ENCODE measurements at regions not wholly inside any gene's neighbourhood (a gene's known extent, or its start where the extent isn't known, plus 50 kb on each side); places are given as distances from the start of the nearest gene placed in this dataset.

DNA sequence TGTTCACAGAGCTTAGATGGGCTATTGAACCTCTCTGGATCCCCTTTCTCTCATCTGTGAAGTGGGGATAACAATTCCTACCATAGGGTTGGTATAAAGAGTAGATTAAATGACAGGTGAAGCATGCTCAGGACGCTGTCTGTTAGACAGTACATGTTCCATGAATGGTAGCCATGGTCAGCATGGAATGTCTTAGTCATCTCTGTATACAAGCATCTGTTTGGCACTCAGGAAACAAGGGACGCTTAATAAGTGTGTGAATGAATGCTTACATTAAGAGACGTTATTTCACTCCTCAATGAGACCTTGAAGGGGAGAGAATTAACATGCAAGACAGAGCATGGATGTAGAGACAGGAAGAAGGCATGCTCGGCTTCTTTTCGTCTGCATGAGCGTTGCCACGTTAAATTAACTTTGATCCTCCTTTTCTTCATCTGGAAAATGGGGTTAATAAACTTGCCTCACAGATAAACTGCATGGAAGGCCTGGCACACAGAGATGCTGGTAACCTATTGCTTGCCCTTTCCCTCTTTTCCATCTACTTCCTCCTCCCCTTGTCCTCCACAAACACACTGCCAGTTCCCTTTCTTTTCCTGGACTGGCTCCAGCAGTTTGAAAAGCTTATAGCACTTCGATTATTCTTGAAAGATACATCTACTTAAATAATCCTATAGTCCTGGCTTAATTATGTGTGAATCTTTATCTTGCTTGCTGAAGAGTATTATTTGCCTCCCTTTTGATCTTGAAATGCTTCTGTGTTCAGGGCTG, 267.2 kb upstream of the MTNR1B start:
- Histone ChIP-seq H3K9me3 (no peaks in the 10 kb centered on the region), H3K36me3 (no peaks in the 10 kb centered on the region), H3K4me3 (no peak overlapping the region), H3K27me3 (no peaks in the 10 kb centered on the region), H3K27ac (no peak overlapping the region), H3K4me1 (peaks cover 0 to under 1% (median 0%) of the 10 kb centered on the region in 3 donors)
- intact Hi-C loops (cut with DNase I): no loop called here
- DNase-seq: no peak
- no peak for TF ChIP-seq POLR2A (IDR thresholded peaks at IDR 0.05)
- TF ChIP-seq, protein P1, sequence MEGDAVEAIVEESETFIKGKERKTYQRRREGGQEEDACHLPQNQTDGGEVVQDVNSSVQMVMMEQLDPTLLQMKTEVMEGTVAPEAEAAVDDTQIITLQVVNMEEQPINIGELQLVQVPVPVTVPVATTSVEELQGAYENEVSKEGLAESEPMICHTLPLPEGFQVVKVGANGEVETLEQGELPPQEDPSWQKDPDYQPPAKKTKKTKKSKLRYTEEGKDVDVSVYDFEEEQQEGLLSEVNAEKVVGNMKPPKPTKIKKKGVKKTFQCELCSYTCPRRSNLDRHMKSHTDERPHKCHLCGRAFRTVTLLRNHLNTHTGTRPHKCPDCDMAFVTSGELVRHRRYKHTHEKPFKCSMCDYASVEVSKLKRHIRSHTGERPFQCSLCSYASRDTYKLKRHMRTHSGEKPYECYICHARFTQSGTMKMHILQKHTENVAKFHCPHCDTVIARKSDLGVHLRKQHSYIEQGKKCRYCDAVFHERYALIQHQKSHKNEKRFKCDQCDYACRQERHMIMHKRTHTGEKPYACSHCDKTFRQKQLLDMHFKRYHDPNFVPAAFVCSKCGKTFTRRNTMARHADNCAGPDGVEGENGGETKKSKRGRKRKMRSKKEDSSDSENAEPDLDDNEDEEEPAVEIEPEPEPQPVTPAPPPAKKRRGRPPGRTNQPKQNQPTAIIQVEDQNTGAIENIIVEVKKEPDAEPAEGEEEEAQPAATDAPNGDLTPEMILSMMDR (IDR thresholded peaks at IDR 0.05): no peak
- WGBS, 2 donors: 70 to 71% methylated on average over 8 of the region's 8 CpGs

DNA sequence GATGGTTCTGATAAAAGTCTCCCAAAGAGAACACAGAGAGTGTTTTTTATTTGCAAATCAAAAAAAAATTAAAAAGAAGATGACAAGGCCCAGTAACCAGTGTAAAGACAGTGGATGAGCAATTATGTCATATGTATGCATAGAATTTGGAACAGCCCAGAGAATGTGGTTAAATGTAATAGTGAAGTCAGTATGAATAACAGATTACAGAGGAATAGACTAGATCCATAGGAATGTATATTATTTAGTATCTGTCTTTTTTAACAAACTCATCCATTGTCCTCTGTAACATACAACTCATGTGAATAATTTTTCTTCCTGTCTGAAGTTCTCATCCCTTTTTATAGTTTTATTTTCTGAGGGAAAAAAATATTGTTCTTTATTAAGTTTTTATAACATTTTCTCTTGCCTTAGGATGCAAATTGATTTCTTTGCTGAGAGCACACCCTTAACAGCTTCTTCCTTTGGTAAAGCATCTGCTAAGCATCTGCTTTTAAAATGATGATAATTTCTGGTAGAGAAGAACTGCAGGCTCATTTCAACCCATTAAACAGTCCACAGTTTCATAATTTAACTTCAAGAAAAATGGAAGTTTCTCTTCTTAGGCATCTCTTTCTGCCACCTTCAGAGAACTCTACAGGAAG, 266.5 kb upstream of the MTNR1B start:
- H3K4me3 ChIP-seq: no peak overlapping the region
- TF ChIP-seq POLR2A (IDR thresholded peaks at IDR 0.05): no peak
- TF ChIP-seq, protein P1 (IDR thresholded peaks at IDR 0.05): no peak
- H3K27me3 ChIP-seq: no peaks in the 10 kb centered on the region
- no peak for DNase-seq
- no peaks in the 10 kb centered on the region for H3K36me3 ChIP-seq
- no peak overlapping the region for H3K27ac ChIP-seq
- H3K4me1 ChIP-seq: peaks cover 0 to 8% (median 5%) of the 10 kb centered on the region in 3 donors
- intact Hi-C loops (cut with DNase I): no loop called here
- H3K9me3 ChIP-seq: no peaks in the 10 kb centered on the region

DNA sequence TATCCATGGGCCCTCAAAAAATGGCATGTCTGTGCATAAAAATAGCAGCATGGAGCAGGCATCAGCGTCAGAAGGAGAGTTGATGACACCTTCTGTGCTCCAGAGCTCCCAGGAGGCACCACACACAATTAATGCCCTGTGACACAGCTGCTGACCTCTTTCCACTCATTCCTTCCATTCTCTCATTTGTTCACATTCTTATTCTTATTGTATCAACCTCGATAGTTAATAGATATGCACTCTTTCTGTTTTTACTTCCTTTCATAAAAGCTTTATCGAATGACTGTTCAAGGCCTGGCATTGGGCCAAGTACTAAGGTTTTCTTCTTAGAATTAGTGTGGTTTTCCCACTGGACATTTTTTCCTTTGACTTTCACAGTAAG, 266.0 kb upstream of the MTNR1B start:
- DNase-seq: no peak
- Histone ChIP-seq H3K27ac (no peak overlapping the region), H3K36me3 (no peaks in the 10 kb centered on the region), H3K4me3 (no peak overlapping the region), H3K27me3 (no peaks in the 10 kb centered on the region), H3K9me3 (no peaks in the 10 kb centered on the region), H3K4me1 (peaks cover 0 to 9% (median 5%) of the 10 kb centered on the region in 3 donors)
- TF ChIP-seq, protein P1 (IDR thresholded peaks at IDR 0.05): no peak
- TF ChIP-seq POLR2A (IDR thresholded peaks at IDR 0.05): no peak
- intact Hi-C loops (cut with DNase I): no loop called here
- WGBS, 2 donors: 44 to 60% methylated on average over 3 of the region's 3 CpGs

DNA sequence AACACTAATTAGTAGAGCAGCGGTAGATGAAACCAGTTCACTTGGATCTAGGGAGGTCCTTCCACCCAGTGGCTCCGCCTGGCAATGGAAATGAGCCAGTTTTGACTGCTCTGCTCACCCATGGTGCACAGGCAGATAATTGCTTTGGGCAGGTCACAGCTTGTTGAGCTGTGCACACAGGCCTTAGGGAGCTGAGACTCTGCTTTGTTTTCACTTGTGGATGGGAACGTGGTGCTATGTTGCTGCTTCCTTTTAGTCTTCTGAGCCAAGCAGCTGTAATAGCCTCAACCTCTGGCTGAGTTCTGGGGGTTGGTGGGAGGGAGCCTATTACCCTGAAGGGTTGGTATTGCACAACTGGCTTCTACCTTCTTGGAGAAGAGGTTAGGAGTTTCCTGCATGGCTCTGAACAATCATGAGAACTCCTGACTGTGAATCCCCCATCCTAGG, 262.3 kb upstream of the MTNR1B start:
- intact Hi-C loops (cut with DNase I): no loop called here
- H3K27me3 ChIP-seq: no peaks in the 10 kb centered on the region
- H3K4me1 ChIP-seq: peaks cover 0 to 9% (median 5%) of the 10 kb centered on the region in 3 donors
- H3K27ac ChIP-seq: no peak overlapping the region
- no peak overlapping the region for H3K4me3 ChIP-seq
- TF ChIP-seq, protein P1 (IDR thresholded peaks at IDR 0.05): no peak
- 17 to 39% methylated on average over 3 of the region's 3 CpGs for WGBS, 2 donors
- no peak for DNase-seq
- H3K9me3 ChIP-seq: no peaks in the 10 kb centered on the region
- no peaks in the 10 kb centered on the region for H3K36me3 ChIP-seq

DNA sequence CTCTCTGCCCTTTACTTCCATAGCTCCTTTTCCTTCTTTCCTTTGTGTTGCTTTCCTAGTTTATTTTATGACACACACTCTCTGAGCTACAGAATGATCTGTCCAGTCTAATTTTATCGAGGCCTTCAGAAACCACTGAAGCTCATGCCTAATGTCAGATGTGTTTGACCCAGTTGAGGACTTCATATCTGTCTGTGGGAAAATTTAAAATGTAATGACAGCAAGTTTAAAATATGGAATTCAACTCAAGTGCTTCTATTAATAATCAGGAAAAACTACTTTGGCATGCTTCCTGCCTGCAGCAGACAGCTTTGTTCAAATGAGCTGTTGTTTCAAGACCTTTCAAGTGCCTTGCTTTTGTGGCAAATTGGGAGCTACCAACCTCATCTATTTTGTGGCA, 261.8 kb upstream of the MTNR1B start:
- intact Hi-C loops (cut with DNase I): no loop called here
- H3K27ac ChIP-seq: no peak overlapping the region
- TF ChIP-seq, protein P1 (IDR thresholded peaks at IDR 0.05): no peak
- no peak for TF ChIP-seq POLR2A (IDR thresholded peaks at IDR 0.05)
- H3K27me3 ChIP-seq: no peaks in the 10 kb centered on the region
- H3K4me3 ChIP-seq: no peak overlapping the region
- no peaks in the 10 kb centered on the region for H3K36me3 ChIP-seq
- DNase-seq: no peak
- no peaks in the 10 kb centered on the region for H3K9me3 ChIP-seq
- peaks cover 0 to 9% (median 5%) of the 10 kb centered on the region in 3 donors for H3K4me1 ChIP-seq
- WGBS, 2 donors: 19 to 33% methylated on average over 1 of the region's 1 CpG

Measured in esophagus squamous epithelium (tissue), 5 donors.